ENCODE measurements at regions not wholly inside any gene's neighbourhood (a gene's known extent, or its start where the extent isn't known, plus 50 kb on each side); places are given as distances from the start of the nearest gene placed in this dataset.

DNA sequence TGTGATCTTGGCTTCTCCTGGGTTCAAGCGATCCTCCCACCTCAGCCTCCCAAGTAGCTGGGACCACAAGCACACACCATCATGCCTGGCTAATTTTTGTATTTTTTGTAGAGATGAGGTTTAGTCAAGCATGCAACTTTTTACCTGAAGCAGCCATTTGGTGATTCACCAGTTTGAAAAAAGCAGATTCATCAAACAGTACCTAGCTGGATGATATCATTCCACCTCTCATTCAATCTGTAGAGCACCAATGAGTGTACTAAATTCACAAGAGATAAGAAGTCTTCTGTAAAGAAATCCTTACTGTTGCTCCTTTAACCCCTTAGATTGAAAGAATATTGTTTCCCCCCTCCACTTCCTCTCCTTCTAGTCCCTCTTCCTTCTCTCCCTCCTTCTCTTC, 261.1 kb upstream of the RFC3 start:
- no peak for TF ChIP-seq EZH2 (IDR thresholded peaks at IDR 0.05; ENCODE audit: borderline replicate concordance, low read depth, low read length, poor library complexity, severe bottlenecking)
- TF ChIP-seq, protein P1, sequence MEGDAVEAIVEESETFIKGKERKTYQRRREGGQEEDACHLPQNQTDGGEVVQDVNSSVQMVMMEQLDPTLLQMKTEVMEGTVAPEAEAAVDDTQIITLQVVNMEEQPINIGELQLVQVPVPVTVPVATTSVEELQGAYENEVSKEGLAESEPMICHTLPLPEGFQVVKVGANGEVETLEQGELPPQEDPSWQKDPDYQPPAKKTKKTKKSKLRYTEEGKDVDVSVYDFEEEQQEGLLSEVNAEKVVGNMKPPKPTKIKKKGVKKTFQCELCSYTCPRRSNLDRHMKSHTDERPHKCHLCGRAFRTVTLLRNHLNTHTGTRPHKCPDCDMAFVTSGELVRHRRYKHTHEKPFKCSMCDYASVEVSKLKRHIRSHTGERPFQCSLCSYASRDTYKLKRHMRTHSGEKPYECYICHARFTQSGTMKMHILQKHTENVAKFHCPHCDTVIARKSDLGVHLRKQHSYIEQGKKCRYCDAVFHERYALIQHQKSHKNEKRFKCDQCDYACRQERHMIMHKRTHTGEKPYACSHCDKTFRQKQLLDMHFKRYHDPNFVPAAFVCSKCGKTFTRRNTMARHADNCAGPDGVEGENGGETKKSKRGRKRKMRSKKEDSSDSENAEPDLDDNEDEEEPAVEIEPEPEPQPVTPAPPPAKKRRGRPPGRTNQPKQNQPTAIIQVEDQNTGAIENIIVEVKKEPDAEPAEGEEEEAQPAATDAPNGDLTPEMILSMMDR (conservative IDR thresholded peaks at IDR 0.05; ENCODE audit: low read depth, low read length), result no peak
